ENCODE measurements at regions not wholly inside any gene's neighbourhood (a gene's known extent, or its start where the extent isn't known, plus 50 kb on each side); places are given as distances from the start of the nearest gene placed in this dataset.

GRCh38 chrX:76520273-76521054 is 93.0 kb downstream of the MAGEE1 start:
- TF ChIP-seq CTCF (IDR thresholded peaks at IDR 0.05) (no peak), POLR2A (IDR thresholded peaks at IDR 0.05) (no peak)

All from testis (tissue), 2 donors.